ENCODE measurements at regions not wholly inside any gene's neighbourhood (a gene's known extent, or its start where the extent isn't known, plus 50 kb on each side); places are given as distances from the start of the nearest gene placed in this dataset.

GRCh38 chr7:46480619-46481018 is 559.5 kb upstream of the IGFBP3 start:
- no peak for DNase-seq (ENCODE audit: unreplicated experiment)
- intact Hi-C loops (cut with micrococcal nuclease): no loop called here
- no peaks in the 10 kb centered on the region for H3K36me3 Mint-ChIP-seq (ENCODE audit: insufficient read depth, unreplicated experiment)
- peaks cover 9% of the 10 kb centered on the region for H3K4me1 Mint-ChIP-seq (ENCODE audit: insufficient read depth, unreplicated experiment)
- no TSS peak for BruUV-seq (replicated peaks)
- peaks cover 8% of the 10 kb centered on the region for H3K9me3 Mint-ChIP-seq (ENCODE audit: unreplicated experiment)
- H3K27me3 Mint-ChIP-seq (ENCODE audit: insufficient read depth, unreplicated experiment): no peaks in the 10 kb centered on the region
- no peak for TF ChIP-seq CTCF (IDR thresholded peaks at IDR 0.05; ENCODE audit: unreplicated experiment)
- H3K27ac Mint-ChIP-seq (ENCODE audit: low read depth, unreplicated experiment): no peak overlapping the region
- CTCF ChIA-PET: no interaction called here
- H3K4me3 Mint-ChIP-seq (ENCODE audit: unreplicated experiment): no peak overlapping the region
- POLR2A ChIA-PET: no interaction called here

GRCh38 chr7:46479680-46480079 is 558.6 kb upstream of the IGFBP3 start:
- intact Hi-C loops (cut with micrococcal nuclease): no loop called here
- no TSS peak for BruUV-seq (replicated peaks)
- CTCF ChIA-PET: no interaction called here

GRCh38 chr7:46478046-46478445 is 557.0 kb upstream of the IGFBP3 start:
- TF ChIP-seq CTCF (IDR thresholded peaks at IDR 0.05; ENCODE audit: unreplicated experiment): no peak
- no peak overlapping the region for H3K4me3 Mint-ChIP-seq (ENCODE audit: unreplicated experiment)
- CTCF ChIA-PET: no interaction called here
- H3K27ac Mint-ChIP-seq (ENCODE audit: low read depth, unreplicated experiment): no peak overlapping the region
- no peaks in the 10 kb centered on the region for H3K4me1 Mint-ChIP-seq (ENCODE audit: insufficient read depth, unreplicated experiment)
- no peaks in the 10 kb centered on the region for H3K27me3 Mint-ChIP-seq (ENCODE audit: insufficient read depth, unreplicated experiment)
- DNase-seq (ENCODE audit: unreplicated experiment): peak; percentile 27
- POLR2A ChIA-PET: interaction anchor here (1.2 kb wide), 1 partner anchor 27 kb away, joined by 3 read pairs; no protein-coding TSS in a partner anchor
- intact Hi-C loops (cut with micrococcal nuclease): no loop called here
- no TSS peak for BruUV-seq (replicated peaks)
- no peaks in the 10 kb centered on the region for H3K36me3 Mint-ChIP-seq (ENCODE audit: insufficient read depth, unreplicated experiment)
- H3K9me3 Mint-ChIP-seq (ENCODE audit: unreplicated experiment): no peaks in the 10 kb centered on the region

More at GRCh38 chr7:46479680-46480079, 558.6 kb upstream of the IGFBP3 start:
- Mint-ChIP-seq H3K4me1 (ENCODE audit: insufficient read depth, unreplicated experiment) (no peaks in the 10 kb centered on the region), H3K27ac (ENCODE audit: low read depth, unreplicated experiment) (no peak overlapping the region), H3K9me3 (ENCODE audit: unreplicated experiment) (peaks cover 8% of the 10 kb centered on the region), H3K27me3 (ENCODE audit: insufficient read depth, unreplicated experiment) (no peaks in the 10 kb centered on the region), H3K36me3 (ENCODE audit: insufficient read depth, unreplicated experiment) (no peaks in the 10 kb centered on the region), H3K4me3 (ENCODE audit: unreplicated experiment) (no peak overlapping the region)
- no peak for DNase-seq (ENCODE audit: unreplicated experiment)
- TF ChIP-seq CTCF (IDR thresholded peaks at IDR 0.05; ENCODE audit: unreplicated experiment): no peak
- POLR2A ChIA-PET: no interaction called here

- Mint-ChIP-seq H3K4me1 (ENCODE audit: insufficient read depth, unreplicated experiment) (no peaks in the 10 kb centered on the region), H3K9me3 (ENCODE audit: unreplicated experiment) (peaks cover 46% of the 10 kb centered on the region), H3K4me3 (ENCODE audit: unreplicated experiment) (no peak overlapping the region), H3K27ac (ENCODE audit: low read depth, unreplicated experiment) (no peak overlapping the region), H3K27me3 (ENCODE audit: insufficient read depth, unreplicated experiment) (no peaks in the 10 kb centered on the region), H3K36me3 (ENCODE audit: insufficient read depth, unreplicated experiment) (no peaks in the 10 kb centered on the region)
- intact Hi-C loops (cut with micrococcal nuclease): no loop called here
- CTCF ChIA-PET: interaction anchor here (0.6 to 0.7 kb wide), 2 partner anchors 309 to 1210 kb away, joined by 3 read pairs; no protein-coding TSS in a partner anchor
- peak; percentile 24 for DNase-seq (ENCODE audit: unreplicated experiment)
- TF ChIP-seq CTCF (IDR thresholded peaks at IDR 0.05; ENCODE audit: unreplicated experiment): no peak
- POLR2A ChIA-PET: no interaction called here
- no TSS peak for BruUV-seq (replicated peaks)
Measured at GRCh38 chr7:46468753-46469356, 547.8 kb upstream of the IGFBP3 start.
